ENCODE measurements at regions not wholly inside any gene's neighbourhood (a gene's known extent, or its start where the extent isn't known, plus 50 kb on each side); places are given as distances from the start of the nearest gene placed in this dataset.

GRCh38 chr5:57586649-57587048 lies 104.0 kb upstream of the ACTBL2 start:
- no peak for TF ChIP-seq CTCF (IDR thresholded peaks at IDR 0.05 in 4 of 5, conservative IDR thresholded peaks at IDR 0.05 in 1 of 5)
- no peak for TF ChIP-seq POLR2A (IDR thresholded peaks at IDR 0.05)
